ENCODE measurements at regions not wholly inside any gene's neighbourhood (a gene's known extent, or its start where the extent isn't known, plus 50 kb on each side); places are given as distances from the start of the nearest gene placed in this dataset.

GRCh38 chr15:81852411-81853149, 193.2 kb downstream of the MEX3B start:
- TF ChIP-seq CTCF (IDR thresholded peaks at IDR 0.05): no peak
- TF ChIP-seq POLR2A (IDR thresholded peaks at IDR 0.05): no peak
